ENCODE measurements at regions not wholly inside any gene's neighbourhood (a gene's known extent, or its start where the extent isn't known, plus 50 kb on each side); places are given as distances from the start of the nearest gene placed in this dataset.
"Not testable (repeated sequence)": the region's sequence is repeated elsewhere in the genome, so short reads cannot be mapped to it uniquely, and the experiment has no call there.

DNA sequence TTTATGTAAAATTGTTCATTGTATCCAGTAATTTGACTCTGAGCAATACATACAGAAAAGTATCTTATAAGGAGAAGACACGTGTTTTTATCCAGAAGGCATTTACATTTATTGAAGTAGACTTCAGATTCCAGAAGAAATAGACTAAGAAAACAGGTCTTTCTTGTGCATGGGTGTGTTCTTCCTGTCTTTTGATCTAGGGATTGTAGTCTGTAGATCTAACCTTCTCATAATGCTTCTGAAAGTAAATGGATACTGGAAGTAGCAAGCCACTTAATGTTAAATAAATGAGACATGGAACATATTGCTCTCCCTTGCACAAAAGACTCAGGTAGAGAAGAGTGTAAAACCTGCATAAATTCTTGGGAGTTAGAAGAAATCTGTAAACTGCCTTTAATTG is 853.2 kb upstream of the B3GALT2 start:
- DNase-seq = no peak

DNA sequence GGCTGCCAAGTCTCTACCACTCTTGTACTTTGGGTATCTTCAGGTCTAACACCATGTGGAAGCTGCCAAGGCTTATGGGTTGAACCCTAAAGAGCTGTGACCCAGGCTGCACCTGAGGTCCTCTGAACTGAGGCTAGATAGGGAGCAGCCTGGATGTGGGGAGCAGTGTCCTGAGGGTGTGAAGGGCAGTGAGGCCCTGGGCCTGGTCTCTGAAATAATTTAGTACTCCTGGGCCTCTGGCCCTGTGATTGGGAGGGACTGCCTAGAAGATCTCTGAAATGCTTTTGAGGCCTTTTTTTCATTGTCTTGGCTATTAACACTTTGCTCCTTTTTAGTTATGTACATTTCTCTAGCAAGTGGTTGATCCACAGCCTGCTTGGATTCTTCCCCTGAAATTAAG is 847.2 kb upstream of the B3GALT2 start:
- no peak for DNase-seq

DNA sequence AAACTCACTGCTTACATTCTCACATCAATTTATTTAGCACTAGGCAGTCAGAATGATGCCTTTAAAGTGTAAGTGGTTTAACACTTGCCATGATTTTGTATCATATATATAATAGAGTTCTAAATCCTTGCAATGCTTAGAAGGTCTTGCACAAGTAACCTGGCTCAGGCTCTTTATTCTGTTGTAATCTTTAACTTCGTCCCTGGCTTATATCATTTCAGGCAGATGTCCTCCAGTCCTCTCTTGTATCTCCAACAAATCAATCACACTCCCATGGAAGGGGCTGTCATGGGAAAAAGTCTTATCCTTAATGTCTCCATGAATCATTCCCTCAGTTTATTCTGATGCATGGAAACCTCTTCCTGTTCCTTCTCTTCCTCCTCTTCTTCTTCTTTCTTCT is 841.6 kb upstream of the B3GALT2 start:
- DNase-seq = peak; percentile 11

DNA sequence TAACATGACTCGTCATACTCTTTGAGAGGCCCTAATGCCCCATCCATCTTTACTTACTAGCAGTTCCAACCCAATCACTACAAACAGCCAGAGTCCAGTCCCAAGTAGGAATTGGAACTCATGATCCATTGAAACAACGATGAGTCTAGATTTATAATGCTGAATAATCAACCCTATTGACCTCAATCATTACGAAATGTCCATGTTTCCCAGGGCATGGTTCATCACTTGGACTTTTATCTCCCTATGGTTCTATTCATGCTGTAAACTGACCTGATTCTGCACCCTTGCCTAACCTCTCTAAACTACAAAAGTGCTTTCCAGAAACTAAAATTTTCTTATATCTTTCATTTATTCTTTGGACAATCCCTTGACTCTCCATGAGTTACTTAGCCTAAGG is 840.0 kb upstream of the B3GALT2 start:
- DNase-seq = no peak

DNA sequence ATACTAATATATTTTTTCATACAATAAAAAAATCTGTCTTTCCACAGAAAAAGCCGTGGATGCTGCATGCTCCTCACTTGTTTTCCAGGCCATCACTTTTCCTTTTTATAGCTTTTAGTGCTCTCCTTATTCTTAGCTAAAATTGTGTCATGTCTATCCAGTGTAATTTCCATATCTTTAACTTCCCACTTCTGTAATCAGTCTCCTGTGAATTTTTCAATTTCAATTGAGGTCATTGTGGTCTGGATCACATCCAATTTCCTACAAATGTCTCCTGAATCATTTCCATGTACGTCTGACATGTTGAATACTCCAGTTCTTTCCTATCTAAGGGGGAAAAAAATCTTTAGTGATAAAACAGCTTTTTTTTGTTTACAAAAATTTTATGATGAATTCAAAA is 838.2 kb upstream of the B3GALT2 start:
- peak; percentile 81 for DNase-seq

DNA sequence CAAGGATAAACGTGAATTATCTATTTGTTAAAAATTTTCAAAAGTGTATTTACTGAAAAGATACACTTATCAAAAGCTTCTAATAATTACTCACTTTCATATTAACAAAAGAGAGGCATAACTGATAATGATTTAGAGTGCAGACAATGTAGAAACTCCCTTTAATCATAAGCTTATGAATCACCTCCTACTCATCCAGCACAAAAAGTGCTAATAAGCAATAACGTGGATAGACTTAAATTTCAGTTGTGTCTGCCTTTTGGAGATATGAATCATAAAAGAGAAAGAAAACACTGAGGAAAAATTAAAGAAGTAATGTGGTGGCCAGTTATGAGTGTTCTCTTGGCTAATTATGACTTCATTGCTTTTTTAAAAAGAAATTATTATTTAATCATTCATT is 827.6 kb upstream of the B3GALT2 start:
- no peak for DNase-seq

DNA sequence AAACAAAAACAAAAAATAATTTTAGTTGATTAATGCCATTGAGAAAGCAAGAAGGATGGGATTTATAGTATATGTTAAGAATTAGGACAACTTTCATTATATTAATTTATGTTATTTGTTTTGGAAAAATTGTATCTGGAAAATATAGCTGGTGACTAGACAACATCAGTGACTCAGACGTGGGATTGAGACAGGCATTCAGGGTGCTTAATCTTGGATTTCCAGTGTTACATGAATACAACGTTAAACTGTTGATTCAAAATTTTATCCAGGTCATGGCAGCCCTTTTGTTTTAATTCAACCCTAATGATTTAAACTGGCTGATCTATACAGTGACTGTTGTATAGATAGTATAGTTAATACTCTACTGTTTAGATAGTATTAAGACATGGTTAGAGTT is 827.1 kb upstream of the B3GALT2 start:
- DNase-seq = no peak

DNA sequence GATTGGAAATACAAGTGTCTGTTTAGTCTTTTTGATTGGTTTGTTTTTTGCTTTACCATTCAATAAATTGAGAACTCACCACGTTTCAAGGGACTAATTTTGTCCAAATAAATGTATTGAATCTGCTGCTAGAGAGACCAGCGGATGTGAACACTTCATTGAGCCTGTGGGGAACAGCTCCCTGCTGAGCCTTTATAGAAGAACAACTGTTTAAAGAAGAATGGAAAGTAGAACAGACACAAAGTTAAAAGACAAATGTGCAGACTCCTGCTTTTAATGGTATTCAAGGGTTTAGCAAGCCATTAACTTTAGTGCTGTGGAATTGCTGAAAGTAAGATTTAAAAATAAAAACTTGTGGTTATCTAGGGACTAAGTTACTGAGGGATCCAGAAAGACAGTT is 817.7 kb upstream of the B3GALT2 start:
- no peak for DNase-seq

DNA sequence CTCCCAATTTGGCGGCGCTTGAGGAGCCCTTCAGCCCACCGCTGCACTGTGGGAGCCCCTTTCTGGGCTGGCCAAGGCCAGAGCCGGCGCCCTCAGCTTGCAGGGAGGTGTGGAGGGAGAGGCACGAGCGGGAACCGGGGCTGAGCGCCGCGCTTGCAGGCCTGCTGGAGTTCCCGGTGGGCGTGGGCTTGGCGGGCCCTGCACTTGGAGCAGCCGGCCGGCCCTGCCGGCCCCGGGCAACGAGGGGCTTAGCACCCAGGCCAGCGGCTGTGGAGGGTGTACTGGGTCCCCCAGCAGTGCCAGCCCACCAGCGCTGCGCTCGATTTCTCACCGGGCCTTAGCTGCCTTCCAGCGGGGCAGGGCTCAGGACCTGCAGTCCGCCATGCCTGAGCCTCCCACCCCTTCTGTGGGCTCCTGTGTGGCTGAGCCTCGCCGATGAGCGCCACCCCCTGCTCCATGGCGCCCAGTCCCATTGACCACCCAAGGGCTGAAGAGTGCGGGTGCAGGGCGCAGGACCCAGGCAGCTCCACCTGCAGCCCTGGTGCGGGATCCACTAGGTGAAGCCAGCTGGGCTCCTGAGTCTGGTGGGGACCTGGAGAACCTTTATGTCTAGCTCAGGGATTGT is 815.4 kb upstream of the B3GALT2 start:
- not testable (repeated sequence) for DNase-seq

DNA sequence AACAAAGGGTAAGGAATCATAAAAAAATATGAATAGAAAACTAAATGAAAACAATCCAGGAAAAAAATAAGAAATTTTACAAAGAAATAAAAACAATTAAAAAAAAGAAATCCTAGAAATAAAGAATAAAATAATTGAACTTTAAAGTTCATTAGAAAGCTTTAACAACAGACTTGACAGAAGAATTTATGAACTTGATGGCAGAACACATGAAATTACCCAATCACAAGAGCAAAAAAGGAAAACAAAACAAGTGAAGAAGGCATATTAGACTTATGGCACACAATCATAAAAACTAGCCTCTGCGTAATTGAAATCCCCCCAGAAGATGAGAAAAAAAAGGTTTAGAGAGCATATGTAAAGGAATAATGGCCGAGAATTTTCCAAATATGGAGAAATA is 802.5 kb upstream of the B3GALT2 start:
- DNase-seq = no peak

DNA sequence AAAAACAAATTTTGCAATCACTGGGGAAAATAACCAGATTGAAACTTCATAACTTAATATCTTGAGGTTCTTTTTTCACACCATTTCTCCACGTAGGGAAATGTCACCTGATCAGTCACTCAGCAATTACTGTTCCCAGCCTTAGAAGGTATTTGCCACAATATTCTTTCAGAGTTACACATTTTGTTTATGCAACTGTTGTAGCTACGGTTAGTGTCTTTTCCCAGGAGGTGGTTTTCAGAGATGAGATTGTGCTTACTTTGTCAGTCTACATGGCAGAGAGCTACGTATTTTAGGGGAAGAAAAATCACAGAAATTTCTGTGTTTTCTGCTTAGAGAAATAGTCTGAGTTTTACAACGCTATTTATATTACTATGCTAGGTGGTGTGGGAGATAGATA is 792.8 kb upstream of the B3GALT2 start:
- DNase-seq = no peak

DNA sequence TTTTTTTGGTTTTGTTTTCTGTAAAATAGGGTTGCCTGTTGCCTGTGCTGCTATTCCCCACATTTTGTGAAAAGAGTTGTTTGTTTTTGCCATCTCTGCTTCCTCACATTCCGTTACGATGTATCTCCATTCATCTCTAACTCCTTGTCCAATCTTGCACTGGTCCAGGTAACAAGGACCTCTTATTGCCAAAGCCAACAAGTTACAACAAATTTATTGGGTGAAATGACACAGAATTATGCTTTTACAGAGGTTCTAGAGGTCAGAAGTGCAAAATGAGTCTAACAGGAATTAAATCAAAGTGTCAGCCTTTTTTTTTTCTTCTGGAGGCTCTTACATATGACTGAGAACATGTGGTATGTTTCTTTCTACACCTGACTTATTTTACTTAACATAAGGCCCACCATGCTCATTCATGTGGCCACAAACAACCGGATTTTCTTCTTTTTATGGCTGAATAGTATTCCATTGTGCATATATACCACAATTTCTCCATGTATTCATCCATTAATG is 787.9 kb upstream of the B3GALT2 start:
- DNase-seq = no peak

DNA sequence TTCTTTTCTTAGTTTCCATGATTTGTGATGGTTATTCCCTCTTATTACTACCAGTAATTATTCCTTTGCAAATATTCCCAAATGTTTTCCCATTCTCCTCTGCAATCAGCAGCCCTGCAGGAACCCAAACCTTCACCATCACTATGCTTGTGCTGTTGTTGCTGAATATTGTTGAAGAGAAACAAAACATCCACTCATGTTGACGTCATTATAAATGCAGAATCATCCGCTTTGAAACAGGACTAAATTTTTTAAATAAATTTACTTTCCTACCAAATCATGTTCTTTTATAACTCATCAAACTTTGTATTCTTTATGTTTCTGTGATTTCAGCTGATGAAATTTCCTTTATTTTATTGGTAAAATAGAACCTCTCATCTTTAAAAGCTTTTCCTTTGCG is 787.0 kb upstream of the B3GALT2 start:
- DNase-seq = no peak

DNA sequence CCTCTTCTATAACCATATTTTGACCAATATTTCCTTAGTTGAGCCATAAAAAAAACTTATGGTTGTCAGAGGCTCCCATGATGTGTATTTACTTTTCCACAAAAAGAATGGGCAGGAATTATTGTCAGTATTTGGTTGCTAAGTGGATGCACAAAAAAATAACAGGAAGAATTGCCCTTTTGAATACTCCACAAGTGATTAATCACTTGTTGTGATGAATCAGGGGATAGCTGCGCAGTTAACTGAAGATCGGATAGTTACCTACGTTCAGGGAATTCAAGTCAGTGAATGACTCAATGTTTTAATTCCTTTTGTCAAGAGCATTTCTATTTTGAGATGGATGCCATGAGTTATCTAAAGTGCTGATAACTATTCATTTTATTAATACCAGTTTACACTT is 785.2 kb upstream of the B3GALT2 start:
- DNase-seq = peak; percentile 37

DNA sequence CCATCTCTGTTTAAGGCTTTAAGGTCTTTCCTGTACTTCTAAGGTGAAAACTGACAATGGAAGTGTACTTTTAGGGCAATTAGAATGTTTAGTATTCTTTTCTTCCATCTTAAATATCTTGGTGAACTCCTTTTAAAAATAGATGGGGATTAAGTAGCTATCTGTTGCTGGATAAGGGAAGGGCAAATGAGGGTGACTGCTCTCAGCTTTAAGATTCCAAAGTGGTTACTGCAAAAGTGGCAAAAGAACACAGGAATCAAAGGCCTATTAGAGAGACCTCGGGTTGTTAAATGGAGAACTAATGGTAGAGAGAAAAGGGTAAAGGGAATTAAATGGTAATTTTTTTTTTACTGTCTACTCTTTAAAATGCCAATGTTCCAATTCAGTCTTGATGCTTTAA is 774.1 kb upstream of the B3GALT2 start:
- no peak for DNase-seq

DNA sequence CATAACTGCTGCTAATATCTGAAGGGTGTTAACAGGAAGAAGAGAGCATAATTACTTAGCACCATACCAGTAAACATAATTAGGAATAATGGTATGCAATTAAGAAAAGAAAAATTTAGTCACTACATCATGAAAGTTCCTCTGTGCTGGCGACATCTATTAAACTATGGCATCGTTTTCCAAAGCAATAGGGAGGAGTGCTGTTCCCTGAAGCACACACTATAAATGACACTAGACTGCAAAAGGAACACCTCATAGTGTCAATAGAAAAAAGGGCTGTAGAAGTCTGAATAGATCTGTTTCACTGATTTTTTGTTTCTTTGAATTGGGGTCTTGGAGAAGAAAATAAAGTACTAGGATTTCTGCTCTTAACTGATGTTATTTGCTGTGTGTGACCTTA is 773.6 kb upstream of the B3GALT2 start:
- DNase-seq = no peak

DNA sequence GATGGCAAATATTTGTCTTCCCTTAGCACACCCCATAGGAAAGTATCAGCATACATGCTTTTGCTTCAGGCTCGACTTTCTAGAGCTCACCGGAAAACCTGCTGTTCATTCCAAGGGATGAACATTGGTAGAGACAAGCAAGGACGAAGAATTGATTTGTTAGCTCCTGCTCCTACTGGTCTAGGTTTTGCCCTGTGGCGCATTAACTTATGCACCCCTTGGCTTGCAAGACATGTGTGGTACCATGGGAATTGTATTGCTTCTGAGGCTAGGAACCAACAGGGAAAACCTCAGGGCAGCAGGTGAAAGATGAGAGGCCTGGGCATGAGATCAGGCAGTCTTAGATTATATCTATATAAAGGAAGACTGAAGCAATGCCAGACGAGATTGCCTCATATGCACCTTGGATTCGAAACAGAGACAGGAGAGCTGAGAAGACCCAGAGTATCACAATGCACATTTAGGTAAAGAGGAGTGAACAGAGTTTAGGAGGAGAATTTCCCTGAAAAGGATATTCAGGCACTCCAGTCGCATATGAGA is 771.2 kb upstream of the B3GALT2 start:
- no peak for DNase-seq

DNA sequence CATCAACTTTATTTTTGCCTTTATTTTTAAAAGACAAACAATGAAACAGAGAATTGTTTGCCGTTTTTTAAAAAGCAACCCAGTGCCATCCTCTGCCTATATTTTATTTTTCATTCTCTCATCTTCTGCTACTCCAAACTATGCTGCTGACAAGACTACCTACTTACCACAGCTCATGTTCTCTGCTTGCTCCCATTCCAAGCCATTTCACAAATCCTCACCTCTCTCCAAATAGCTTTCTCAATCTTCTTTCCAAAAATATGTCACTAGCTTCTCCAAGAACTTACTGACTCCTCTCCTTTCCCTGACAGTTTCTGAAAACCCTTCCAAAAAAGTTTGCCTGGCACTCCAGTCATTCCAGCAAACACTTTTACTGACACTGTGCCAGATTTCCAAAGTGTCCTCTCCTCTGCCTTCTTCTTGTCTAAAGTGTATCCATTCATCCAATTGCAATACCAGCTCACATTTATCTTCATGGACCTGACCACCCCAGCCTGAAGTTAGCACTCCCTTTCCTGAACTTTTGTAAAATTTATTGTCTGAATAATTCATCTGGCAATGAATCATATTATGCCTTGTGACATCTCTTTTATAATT is 766.5 kb upstream of the B3GALT2 start:
- no peak for DNase-seq

DNA sequence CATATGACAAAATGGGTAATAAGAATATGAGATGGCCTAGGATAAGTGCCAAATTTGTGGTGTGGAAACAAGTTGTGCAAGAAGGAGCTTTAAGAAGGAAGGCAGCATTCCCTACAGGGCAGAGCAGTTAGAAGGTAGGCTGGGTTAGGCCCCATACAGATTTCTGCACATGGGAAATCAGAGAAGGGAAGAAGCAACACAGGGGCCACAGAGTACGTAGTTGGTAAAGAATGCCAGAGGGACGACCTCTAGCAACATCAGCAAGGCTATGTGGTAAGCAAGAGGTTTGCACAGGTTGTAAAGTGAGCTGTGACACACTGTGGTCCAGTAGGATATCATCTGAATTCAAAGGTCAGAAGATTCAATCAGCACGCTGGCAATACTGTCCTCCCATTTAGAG is 765.6 kb upstream of the B3GALT2 start:
- DNase-seq = no peak

DNA sequence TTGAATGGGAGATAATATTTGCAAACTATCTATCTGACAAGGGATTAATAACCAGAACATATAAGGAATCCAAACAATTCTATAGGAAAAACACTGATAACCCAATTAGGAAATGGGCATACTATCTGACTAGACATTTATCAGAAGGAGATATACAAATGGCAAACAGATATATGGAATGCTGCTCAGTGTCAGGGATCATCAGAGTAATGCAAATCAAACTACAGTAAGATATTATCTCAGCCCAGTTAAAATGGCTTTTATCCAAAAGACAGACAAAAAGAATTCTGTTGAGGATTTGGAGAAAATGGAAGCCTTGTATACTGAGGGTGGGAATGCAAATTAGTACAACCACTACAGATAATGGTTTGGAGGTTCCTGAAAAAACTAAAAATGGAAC is 758.0 kb upstream of the B3GALT2 start:
- no peak for DNase-seq

DNA sequence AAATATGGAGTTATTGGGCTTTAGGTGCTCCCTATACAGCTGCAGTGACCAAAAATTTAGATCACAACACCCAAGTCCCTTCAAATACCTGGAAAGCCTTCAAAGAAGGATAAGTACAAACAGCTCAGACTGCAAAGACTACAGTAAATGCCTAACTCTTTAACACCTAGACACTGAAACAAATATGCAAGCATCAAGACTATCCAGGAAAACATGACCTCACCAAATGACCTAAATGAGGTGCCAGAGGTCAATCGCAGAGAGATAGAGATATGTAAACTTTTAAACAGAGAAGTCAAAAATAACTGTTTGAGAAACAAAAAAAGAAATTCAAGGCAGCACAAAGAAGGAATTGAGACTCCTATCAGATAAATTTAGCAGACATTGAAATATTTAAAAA is 753.8 kb upstream of the B3GALT2 start:
- DNase-seq = no peak

DNA sequence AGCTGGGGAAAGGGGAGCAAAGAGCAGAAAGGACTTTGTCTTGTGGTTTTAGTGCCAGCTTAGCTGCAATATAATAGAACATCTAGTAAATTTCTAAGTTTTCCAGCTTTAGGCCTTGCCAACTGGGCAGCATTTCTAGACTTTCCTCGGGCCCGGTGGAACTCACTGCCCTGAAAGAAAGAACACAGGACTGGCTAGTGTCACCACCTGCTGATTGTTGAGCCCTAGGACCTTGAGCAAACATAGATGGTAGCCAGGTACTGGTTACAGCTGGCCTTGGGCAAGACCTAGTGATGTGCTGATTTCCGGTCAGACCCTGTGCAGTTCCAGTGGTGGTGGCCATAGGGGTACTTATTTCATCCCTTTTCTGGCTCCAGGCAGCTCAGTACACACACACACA is 753.2 kb upstream of the B3GALT2 start:
- DNase-seq = no peak

DNA sequence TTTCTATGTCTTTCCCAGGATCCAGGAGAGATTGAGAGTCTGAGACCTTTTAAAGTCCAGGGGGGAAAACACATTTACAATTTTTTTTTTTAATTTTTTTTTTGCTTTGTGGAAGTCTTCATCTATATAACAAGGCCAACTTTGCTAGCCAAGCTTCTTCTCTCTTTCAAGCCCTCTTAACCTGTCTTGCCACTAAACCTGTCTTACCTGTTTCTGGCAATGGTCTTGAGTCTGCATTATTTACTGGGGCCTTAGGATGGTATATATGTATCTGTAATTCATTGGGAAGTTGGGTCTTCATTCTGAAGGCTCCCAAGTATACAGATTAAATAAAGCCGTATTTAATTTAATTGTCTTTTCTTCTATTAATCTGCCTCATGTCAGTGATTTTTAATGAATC is 750.9 kb upstream of the B3GALT2 start:
- DNase-seq = no peak

DNA sequence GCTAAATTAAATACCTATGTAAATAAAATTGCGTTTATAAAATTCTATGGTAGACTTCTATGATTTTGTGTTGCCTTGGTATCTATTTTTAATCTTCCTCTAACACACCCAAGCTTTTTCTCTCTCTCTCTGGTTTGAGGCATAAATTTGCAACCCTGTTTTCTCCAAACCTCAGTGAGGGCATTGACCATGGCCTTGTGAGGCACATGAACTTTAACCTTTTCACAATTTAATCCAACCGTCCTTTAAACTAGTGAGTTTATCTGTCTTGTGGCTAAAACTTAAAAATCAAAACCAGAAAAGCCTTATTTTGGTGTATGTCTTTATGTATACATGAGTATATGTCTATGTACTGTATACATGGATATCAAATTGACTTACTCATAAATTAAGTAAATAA is 746.6 kb upstream of the B3GALT2 start:
- DNase-seq = no peak

DNA sequence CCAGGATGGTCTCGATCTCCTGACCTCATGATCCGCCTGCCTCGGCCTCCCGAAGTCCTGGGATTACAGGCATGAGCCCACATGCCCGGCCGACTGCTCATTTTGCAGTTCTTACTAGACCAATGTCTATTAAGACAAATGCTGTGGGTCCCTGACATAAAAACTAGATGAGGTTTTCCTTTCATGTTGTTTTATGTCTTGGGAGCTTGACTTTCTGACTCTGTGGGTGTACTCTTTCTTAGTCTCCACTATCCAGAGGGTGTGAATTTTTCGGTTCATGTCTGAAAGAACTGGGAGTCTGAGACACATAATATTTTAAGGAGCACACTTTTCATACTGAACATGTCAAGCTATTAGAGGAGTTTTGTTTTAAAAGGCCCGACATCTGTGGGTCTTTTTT is 744.9 kb upstream of the B3GALT2 start:
- no peak for DNase-seq

Data from fibroblast of upper back skin (primary cell).